ENCODE measurements at regions not wholly inside any gene's neighbourhood (a gene's known extent, or its start where the extent isn't known, plus 50 kb on each side); places are given as distances from the start of the nearest gene placed in this dataset.
A peak's percentile ranks its signal among the peaks of the same experiment; 100 is the strongest.

DNA sequence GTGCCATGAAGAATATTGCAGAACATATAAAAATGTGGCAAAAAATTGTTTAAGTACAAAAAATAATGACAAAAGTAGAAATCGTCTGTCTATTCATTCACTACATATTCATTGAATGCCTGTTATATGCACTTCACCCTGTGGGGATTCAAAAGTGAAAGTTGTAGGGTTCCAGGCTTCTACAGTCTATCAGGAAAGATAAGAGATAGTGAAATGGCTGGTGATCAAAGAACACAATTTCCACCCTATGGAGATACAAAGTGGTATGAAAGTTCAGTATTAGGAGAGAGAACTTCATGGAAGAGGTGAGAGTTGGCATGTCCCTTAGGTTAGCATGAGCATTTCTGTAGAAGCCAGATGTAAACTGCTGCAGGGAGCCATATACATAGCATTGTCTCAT is 127.0 kb upstream of the PMFBP1 start:
- Histone ChIP-seq H2AFZ (ENCODE audit: low read depth, low read length) (no peak overlapping the region), H4K20me1 (ENCODE audit: insufficient read depth) (no peaks in the 10 kb centered on the region), H3K79me2 (replicated peaks; ENCODE audit: insufficient read depth, low read length) (no peaks in the 10 kb centered on the region), H3K36me3 (ENCODE audit: insufficient read depth, low read length) (no peaks in the 10 kb centered on the region), H3F3A (ENCODE audit: insufficient read depth, low read length, poor library complexity, severe bottlenecking) (peaks cover 9% of the 10 kb centered on the region), H3K9me2 (ENCODE audit: insufficient read depth, low read length) (no peaks in the 10 kb centered on the region), H3K27ac (ENCODE audit: low read length) (peak overlapping the region; percentile 99), H3K9ac (ENCODE audit: low read length) (no peak overlapping the region), H3K27me3 (ENCODE audit: insufficient read depth, low read depth, low read length) (no peaks in the 10 kb centered on the region), H3K9me3 (ENCODE audit: low read length) (no peaks in the 10 kb centered on the region), H3K4me2 (ENCODE audit: low read length) (no peak overlapping the region), H3K4me3 (ENCODE audit: low read length) (no peak overlapping the region)
- TF ChIP-seq SMC3 (conservative IDR thresholded peaks at IDR 0.05; ENCODE audit: poor library complexity) (no peak), EP300 (conservative IDR thresholded peaks at IDR 0.05; ENCODE audit: poor library complexity, severe bottlenecking) (no peak), EZH2 (IDR thresholded peaks at IDR 0.05; ENCODE audit: borderline replicate concordance, insufficient read depth, low read length, poor library complexity, severe bottlenecking) (no peak), RAD21 (conservative IDR thresholded peaks at IDR 0.05) (no peak), POLR2AphosphoS5 (IDR thresholded peaks at IDR 0.05) (no peak), MXI1 (conservative IDR thresholded peaks at IDR 0.05; ENCODE audit: poor library complexity, severe bottlenecking) (no peak), CTCF (IDR thresholded peaks at IDR 0.05; ENCODE audit: poor library complexity, severe bottlenecking) (no peak), TAF1 (IDR thresholded peaks at IDR 0.05; ENCODE audit: low read depth) (no peak)
- TF ChIP-seq, protein P1, sequence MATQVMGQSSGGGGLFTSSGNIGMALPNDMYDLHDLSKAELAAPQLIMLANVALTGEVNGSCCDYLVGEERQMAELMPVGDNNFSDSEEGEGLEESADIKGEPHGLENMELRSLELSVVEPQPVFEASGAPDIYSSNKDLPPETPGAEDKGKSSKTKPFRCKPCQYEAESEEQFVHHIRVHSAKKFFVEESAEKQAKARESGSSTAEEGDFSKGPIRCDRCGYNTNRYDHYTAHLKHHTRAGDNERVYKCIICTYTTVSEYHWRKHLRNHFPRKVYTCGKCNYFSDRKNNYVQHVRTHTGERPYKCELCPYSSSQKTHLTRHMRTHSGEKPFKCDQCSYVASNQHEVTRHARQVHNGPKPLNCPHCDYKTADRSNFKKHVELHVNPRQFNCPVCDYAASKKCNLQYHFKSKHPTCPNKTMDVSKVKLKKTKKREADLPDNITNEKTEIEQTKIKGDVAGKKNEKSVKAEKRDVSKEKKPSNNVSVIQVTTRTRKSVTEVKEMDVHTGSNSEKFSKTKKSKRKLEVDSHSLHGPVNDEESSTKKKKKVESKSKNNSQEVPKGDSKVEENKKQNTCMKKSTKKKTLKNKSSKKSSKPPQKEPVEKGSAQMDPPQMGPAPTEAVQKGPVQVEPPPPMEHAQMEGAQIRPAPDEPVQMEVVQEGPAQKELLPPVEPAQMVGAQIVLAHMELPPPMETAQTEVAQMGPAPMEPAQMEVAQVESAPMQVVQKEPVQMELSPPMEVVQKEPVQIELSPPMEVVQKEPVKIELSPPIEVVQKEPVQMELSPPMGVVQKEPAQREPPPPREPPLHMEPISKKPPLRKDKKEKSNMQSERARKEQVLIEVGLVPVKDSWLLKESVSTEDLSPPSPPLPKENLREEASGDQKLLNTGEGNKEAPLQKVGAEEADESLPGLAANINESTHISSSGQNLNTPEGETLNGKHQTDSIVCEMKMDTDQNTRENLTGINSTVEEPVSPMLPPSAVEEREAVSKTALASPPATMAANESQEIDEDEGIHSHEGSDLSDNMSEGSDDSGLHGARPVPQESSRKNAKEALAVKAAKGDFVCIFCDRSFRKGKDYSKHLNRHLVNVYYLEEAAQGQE (IDR thresholded peaks at IDR 0.05; ENCODE audit: borderline replicate concordance), result no peak

DNA sequence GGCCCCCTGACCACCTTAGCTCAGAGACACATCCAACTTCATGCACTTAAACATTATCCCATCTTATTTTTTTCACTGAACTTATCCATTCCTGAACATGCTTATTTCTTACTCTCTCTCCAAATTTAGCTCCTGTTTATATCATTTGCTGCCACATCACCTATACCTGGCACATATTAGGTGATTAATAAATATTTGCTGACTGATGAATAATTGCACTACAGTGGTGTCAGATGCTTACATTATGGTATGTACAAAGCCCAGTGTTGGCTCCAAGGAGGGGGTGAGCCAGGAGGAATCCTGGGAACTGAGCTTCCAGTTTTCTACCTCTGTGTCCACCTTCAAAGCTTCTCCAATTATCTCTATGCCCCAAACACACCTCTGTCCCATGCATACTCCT is 124.0 kb upstream of the PMFBP1 start:
- Histone ChIP-seq H2AFZ (ENCODE audit: low read depth, low read length) (no peak overlapping the region), H3K36me3 (ENCODE audit: insufficient read depth, low read length) (no peaks in the 10 kb centered on the region), H3K9ac (ENCODE audit: low read length) (no peak overlapping the region), H3K27ac (ENCODE audit: low read length) (no peak overlapping the region), H3K4me3 (ENCODE audit: low read length) (no peak overlapping the region), H4K20me1 (ENCODE audit: insufficient read depth) (no peaks in the 10 kb centered on the region), H3K9me2 (ENCODE audit: insufficient read depth, low read length) (no peaks in the 10 kb centered on the region), H3K79me2 (replicated peaks; ENCODE audit: insufficient read depth, low read length) (no peaks in the 10 kb centered on the region), H3F3A (ENCODE audit: insufficient read depth, low read length, poor library complexity, severe bottlenecking) (peaks cover 4% of the 10 kb centered on the region), H3K4me2 (ENCODE audit: low read length) (no peak overlapping the region), H3K9me3 (ENCODE audit: low read length) (no peaks in the 10 kb centered on the region), H3K27me3 (ENCODE audit: insufficient read depth, low read depth, low read length) (no peaks in the 10 kb centered on the region)
- TF ChIP-seq, protein P1 (IDR thresholded peaks at IDR 0.05; ENCODE audit: borderline replicate concordance), result no peak
- no peak for TF ChIP-seq SMC3 (conservative IDR thresholded peaks at IDR 0.05; ENCODE audit: poor library complexity)
- no peak for TF ChIP-seq EZH2 (IDR thresholded peaks at IDR 0.05; ENCODE audit: borderline replicate concordance, insufficient read depth, low read length, poor library complexity, severe bottlenecking)
- TF ChIP-seq TAF1 (IDR thresholded peaks at IDR 0.05; ENCODE audit: low read depth), result no peak
- TF ChIP-seq POLR2AphosphoS5 (IDR thresholded peaks at IDR 0.05), result no peak
- no peak for TF ChIP-seq MXI1 (conservative IDR thresholded peaks at IDR 0.05; ENCODE audit: poor library complexity, severe bottlenecking)
- TF ChIP-seq CTCF (IDR thresholded peaks at IDR 0.05; ENCODE audit: poor library complexity, severe bottlenecking), result no peak
- no peak for TF ChIP-seq RAD21 (conservative IDR thresholded peaks at IDR 0.05)
- no peak for TF ChIP-seq EP300 (conservative IDR thresholded peaks at IDR 0.05; ENCODE audit: poor library complexity, severe bottlenecking)
